GM19372 (cell line): ENCODE measurements at regions not wholly inside any gene's neighbourhood (a gene's known extent, or its start where the extent isn't known, plus 50 kb on each side); places are given as distances from the start of the nearest gene placed in this dataset.
"Not testable (repeated sequence)": the region's sequence is repeated elsewhere in the genome, so short reads cannot be mapped to it uniquely, and the experiment has no call there.

Experiments used
- ATAC-seq: cut with Tn5 transposase; IDR thresholded peaks from one replicate; pipeline ENCODE4 v1.9.1; 2021; ENCODE audit warnings: mild to moderate bottlenecking, low read depth, moderate library complexity; ENCODE audit not compliant: unreplicated experiment

- no peak for ATAC-seq
Observed at GRCh38 chr14:51568366-51568765, 83.3 kb upstream of the FRMD6 start.

- no peak for ATAC-seq
Observed at GRCh38 chr14:51573607-51574006, 78.1 kb upstream of the FRMD6 start.

- ATAC-seq, result no peak
Observed at GRCh38 chr14:51574009-51574408, 77.7 kb upstream of the FRMD6 start.

- no peak for ATAC-seq
Observed at GRCh38 chr14:51575349-51576116, 76.2 kb upstream of the FRMD6 start.

- no peak for ATAC-seq
Observed at GRCh38 chr14:51576117-51576430, 75.6 kb upstream of the FRMD6 start.

- no peak for ATAC-seq
Observed at GRCh38 chr14:51576879-51577278, 74.8 kb upstream of the FRMD6 start.

GRCh38 chr14:51578853-51579252 lies 72.9 kb upstream of the FRMD6 start:
- no peak for ATAC-seq

- no peak for ATAC-seq
Observed at GRCh38 chr14:51581017-51581881, 70.5 kb upstream of the FRMD6 start.

- no peak for ATAC-seq
Observed at GRCh38 chr14:51582437-51582836, 69.3 kb upstream of the FRMD6 start.

GRCh38 chr14:51585055-51585454 lies 66.7 kb upstream of the FRMD6 start:
- ATAC-seq, result no peak

GRCh38 chr14:51592836-51593235 lies 58.9 kb upstream of the FRMD6 start:
- no peak for ATAC-seq

- ATAC-seq, result no peak
Observed at GRCh38 chr14:51593397-51593796, 58.3 kb upstream of the FRMD6 start.

- ATAC-seq, result no peak
Observed at GRCh38 chr14:51595881-51596455, 55.7 kb upstream of the FRMD6 start.

GRCh38 chr14:51596488-51597117 lies 55.1 kb upstream of the FRMD6 start:
- ATAC-seq, result no peak

GRCh38 chr14:51597261-51598001 lies 54.3 kb upstream of the FRMD6 start:
- ATAC-seq, result no peak

- not testable (repeated sequence) for ATAC-seq
Observed at GRCh38 chr14:51598924-51599600, 52.6 kb upstream of the FRMD6 start.

GRCh38 chr14:51600658-51601057 lies 51.1 kb upstream of the FRMD6 start:
- no peak for ATAC-seq
